Keratinocyte (primary cell): ENCODE measurements at regions not wholly inside any gene's neighbourhood (a gene's known extent, or its start where the extent isn't known, plus 50 kb on each side); places are given as distances from the start of the nearest gene placed in this dataset.

Source experiments
- DNase-seq: peaks from one replicate; pipeline ENCODE4 v3.0.0-alpha.2; 2011; ENCODE audit warnings: low read depth, missing footprints, low spot score
- FAIRE-seq: peaks from 2 replicates; lab custom pipeline; 2011; peaks lifted over from hg19 to GRCh38; lab: Jason Lieb, UNC
- H2AFZ ChIP-seq: 2 replicates; pipeline ENCODE4 v1.6.0; 2012; ENCODE audit warnings: low read length, control low read depth, inconsistent platforms; ENCODE audit not compliant: control insufficient read depth
- H3K27ac ChIP-seq: 2 replicates; pipeline ENCODE4 v1.5.1; 2011; ENCODE audit warnings: low read length; ENCODE audit not compliant: control insufficient read depth, insufficient read depth
- H3K27me3 ChIP-seq: 3 replicates; pipeline ENCODE4 v1.6.0; 2011; ENCODE audit warnings: low read length; ENCODE audit not compliant: control insufficient read depth, insufficient read depth; ENCODE audit errors: extremely low read depth
- H3K36me3 ChIP-seq, 2 experiments: 2 replicates in 1 of 2; 3 replicates in 1 of 2; pipeline ENCODE4 v1.5.1; 2011; ENCODE audit warnings: low read length in 2 of 2, mild to moderate bottlenecking in 1 of 2; ENCODE audit not compliant: control insufficient read depth in 2 of 2, insufficient read depth in 2 of 2; ENCODE audit errors: extremely low read depth in 1 of 2
- H3K4me1 ChIP-seq: 3 replicates; pipeline ENCODE4 v1.5.1; 2011; ENCODE audit warnings: low read length; ENCODE audit not compliant: control insufficient read depth, insufficient read depth; ENCODE audit errors: extremely low read depth
- H3K4me2 ChIP-seq: 3 replicates; pipeline ENCODE4 v1.6.0; 2011; ENCODE audit warnings: low read depth, low read length; ENCODE audit not compliant: control insufficient read depth, insufficient read depth; ENCODE audit errors: extremely low read depth
- H3K4me3 ChIP-seq, 3 experiments: fragments of 200-600 bp in 1 of 3; sonication (generic) in 1 of 3; 2 replicates in 2 of 3; 3 replicates in 1 of 3; pipeline ENCODE4 v1.5.1; 2011 to 2016; ENCODE audit warnings: low read length in 3 of 3, mild to moderate bottlenecking in 3 of 3, control low read depth in 2 of 3, inconsistent platforms in 1 of 3, low read depth in 1 of 3, mixed read lengths in 1 of 3, mixed run types in 1 of 3, moderate library complexity in 1 of 3; ENCODE audit not compliant: control insufficient read depth in 2 of 3, insufficient read depth in 2 of 3; ENCODE audit errors: extremely low read depth in 1 of 3
- H3K79me2 ChIP-seq: 2 replicates; pipeline ENCODE4 v1.6.0; 2012; ENCODE audit warnings: low read length; ENCODE audit not compliant: control insufficient read depth, insufficient read depth
- H3K9ac ChIP-seq: 3 replicates; pipeline ENCODE4 v1.6.0; 2011; ENCODE audit warnings: low read length; ENCODE audit not compliant: control insufficient read depth, insufficient read depth; ENCODE audit errors: extremely low read depth
- H3K9me1 ChIP-seq: 3 replicates; pipeline ENCODE4 v1.6.0; 2011; ENCODE audit warnings: low read length; ENCODE audit not compliant: control insufficient read depth, insufficient read depth; ENCODE audit errors: extremely low read depth
- H3K9me3 ChIP-seq: 2 replicates; pipeline ENCODE4 v1.5.1; 2012; ENCODE audit warnings: low read depth, low read length; ENCODE audit not compliant: control insufficient read depth
- H4K20me1 ChIP-seq: 3 replicates; pipeline ENCODE4 v1.6.0; 2011; ENCODE audit warnings: low read length; ENCODE audit not compliant: control insufficient read depth, insufficient read depth; ENCODE audit errors: extremely low read depth
- EZH2 ChIP-seq: IDR thresholded peaks from one replicate; pipeline ENCODE4 v1.6.1; 2012; ENCODE audit warnings: inconsistent platforms, mild to moderate bottlenecking, low read length, moderate library complexity
- dilution Hi-C: fragments of 300-500 bp; cut with MboI; formaldehyde crosslinking; loops from one replicate; pipeline ENCODE4 v1.7.0; 2020; ENCODE audit warnings: low sequenced_read_pairs; ENCODE audit not compliant: extremely low pct_ligation_motif_present
- TF ChIP-seq, protein P1 (sequence below), 3 experiments: IDR thresholded peaks in 1 of 3; conservative IDR thresholded peaks in 1 of 3; optimal IDR thresholded peaks in 1 of 3; 2 replicates in 2 of 3; 3 replicates in 1 of 3; pipeline versions ENCODE3 to v1.5.1; 2011; ENCODE audit warnings: low read length in 3 of 3, mild to moderate bottlenecking in 3 of 3, moderate library complexity in 2 of 3, control low read depth in 1 of 3, inconsistent platforms in 1 of 3; ENCODE audit not compliant: insufficient read depth in 2 of 3; ENCODE audit errors: extremely low read depth in 1 of 3

DNA sequence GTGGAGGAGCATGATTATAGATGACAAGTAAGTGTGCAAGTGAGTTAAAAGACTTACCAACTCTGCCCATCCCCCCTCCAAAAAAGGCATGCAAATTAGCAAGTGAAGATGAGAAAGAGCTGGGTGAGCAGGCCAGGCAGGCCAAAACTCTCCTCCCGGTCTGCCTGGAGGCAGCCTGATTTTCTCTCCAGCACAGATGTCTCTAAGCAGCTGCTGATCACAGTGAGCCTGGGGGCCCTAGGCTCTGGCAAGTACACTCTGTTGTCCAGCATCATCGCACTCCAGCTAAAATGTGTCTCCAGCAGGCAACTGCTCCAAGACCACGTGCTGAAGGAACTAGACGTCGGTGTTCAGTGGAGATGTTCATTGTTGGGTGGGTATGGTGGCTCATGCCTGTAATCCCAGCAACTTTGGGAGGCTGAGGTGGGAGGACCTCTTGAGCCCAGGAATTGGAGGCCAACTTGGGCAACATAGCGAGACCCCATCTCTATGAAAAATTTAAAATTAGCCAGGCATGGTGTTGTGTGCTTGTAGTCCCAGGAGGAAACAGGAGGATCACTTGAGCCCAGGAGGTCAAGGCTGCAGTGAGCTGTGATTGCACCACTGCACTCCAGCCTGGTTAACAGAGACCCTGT lies 56.7 kb upstream of the PUM1 start:
- FAIRE-seq, result peak; percentile 43
- peaks cover 20% of the 10 kb centered on the region for H3K4me1 ChIP-seq
- TF ChIP-seq EZH2, result no peak
- TF ChIP-seq, protein P1, sequence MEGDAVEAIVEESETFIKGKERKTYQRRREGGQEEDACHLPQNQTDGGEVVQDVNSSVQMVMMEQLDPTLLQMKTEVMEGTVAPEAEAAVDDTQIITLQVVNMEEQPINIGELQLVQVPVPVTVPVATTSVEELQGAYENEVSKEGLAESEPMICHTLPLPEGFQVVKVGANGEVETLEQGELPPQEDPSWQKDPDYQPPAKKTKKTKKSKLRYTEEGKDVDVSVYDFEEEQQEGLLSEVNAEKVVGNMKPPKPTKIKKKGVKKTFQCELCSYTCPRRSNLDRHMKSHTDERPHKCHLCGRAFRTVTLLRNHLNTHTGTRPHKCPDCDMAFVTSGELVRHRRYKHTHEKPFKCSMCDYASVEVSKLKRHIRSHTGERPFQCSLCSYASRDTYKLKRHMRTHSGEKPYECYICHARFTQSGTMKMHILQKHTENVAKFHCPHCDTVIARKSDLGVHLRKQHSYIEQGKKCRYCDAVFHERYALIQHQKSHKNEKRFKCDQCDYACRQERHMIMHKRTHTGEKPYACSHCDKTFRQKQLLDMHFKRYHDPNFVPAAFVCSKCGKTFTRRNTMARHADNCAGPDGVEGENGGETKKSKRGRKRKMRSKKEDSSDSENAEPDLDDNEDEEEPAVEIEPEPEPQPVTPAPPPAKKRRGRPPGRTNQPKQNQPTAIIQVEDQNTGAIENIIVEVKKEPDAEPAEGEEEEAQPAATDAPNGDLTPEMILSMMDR (optimal IDR thresholded peaks at IDR 0.05 in 1 of 3, IDR thresholded peaks at IDR 0.05 in 1 of 3, conservative IDR thresholded peaks at IDR 0.05 in 1 of 3; ENCODE audit: extremely low read depth in 1 of 3, insufficient read depth in 2 of 3, low read length in 3 of 3), result no peak

DNA sequence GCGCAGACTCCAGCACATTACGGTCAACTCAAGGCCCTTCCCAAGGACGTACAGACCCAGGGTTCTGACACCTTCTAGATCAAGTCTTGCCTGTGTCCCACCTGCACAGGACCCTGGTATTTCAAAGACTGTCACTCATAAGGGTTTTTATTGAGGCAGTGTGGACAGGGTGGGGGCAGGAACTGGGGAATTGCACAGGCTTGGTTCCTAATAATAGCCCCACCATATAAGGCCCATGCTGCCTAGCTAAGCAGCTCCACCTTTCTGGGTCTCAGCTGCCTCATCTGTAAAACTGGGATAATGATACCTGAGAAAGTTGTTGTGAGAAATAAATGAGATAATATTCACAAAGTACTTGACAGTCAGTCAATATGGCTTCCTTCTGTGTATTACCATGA lies 55.3 kb upstream of the PUM1 start:
- DNase-seq, result no peak
- dilution Hi-C loops, result no loop called here
- no peak for TF ChIP-seq EZH2
- TF ChIP-seq, protein P1 (optimal IDR thresholded peaks at IDR 0.05 in 1 of 3, IDR thresholded peaks at IDR 0.05 in 1 of 3, conservative IDR thresholded peaks at IDR 0.05 in 1 of 3; ENCODE audit: extremely low read depth in 1 of 3, insufficient read depth in 2 of 3, low read length in 3 of 3), result no peak
- H3K27me3 ChIP-seq, result no peaks in the 10 kb centered on the region
- FAIRE-seq, result peak; percentile 32
- no peaks in the 10 kb centered on the region for H3K9me3 ChIP-seq
- H4K20me1 ChIP-seq, result no peaks in the 10 kb centered on the region
- H3K27ac ChIP-seq, result peak overlapping the region; percentile 65
- H3K9me1 ChIP-seq, result no peaks in the 10 kb centered on the region
- H3K36me3 ChIP-seq, result no peaks in the 10 kb centered on the region
- H3K9ac ChIP-seq, result no peak overlapping the region
- H3K4me2 ChIP-seq, result peak overlapping the region; percentile 72
- peaks cover 20% of the 10 kb centered on the region for H3K4me1 ChIP-seq
- H2AFZ ChIP-seq, result peak overlapping the region; percentile 87
- no peak overlapping the region for H3K4me3 ChIP-seq
- no peaks in the 10 kb centered on the region for H3K79me2 ChIP-seq

More for the DNA sequence above, 56.7 kb upstream of the PUM1 start:
- H3K9me1 ChIP-seq, result no peaks in the 10 kb centered on the region
- H3K4me3 ChIP-seq, result no peak overlapping the region
- no peak overlapping the region for H2AFZ ChIP-seq
- no peak overlapping the region for H3K9ac ChIP-seq
- H3K9me3 ChIP-seq, result no peaks in the 10 kb centered on the region
- H4K20me1 ChIP-seq, result no peaks in the 10 kb centered on the region
- H3K79me2 ChIP-seq, result no peaks in the 10 kb centered on the region
- no peaks in the 10 kb centered on the region for H3K27me3 ChIP-seq
- dilution Hi-C loops, result no loop called here
- no peak for DNase-seq
- H3K36me3 ChIP-seq, result no peaks in the 10 kb centered on the region
- H3K27ac ChIP-seq, result no peak overlapping the region
- H3K4me2 ChIP-seq, result no peak overlapping the region
